ENCODE measurements at regions not wholly inside any gene's neighbourhood (a gene's known extent, or its start where the extent isn't known, plus 50 kb on each side); places are given as distances from the start of the nearest gene placed in this dataset.

- WGBS, 2 donors (ENCODE audit: low coverage in 1 of 2): 79 to 90% methylated on average over 5 to 7 of the region's 9 CpGs
These were observed 59.7 kb downstream of the TTC32 start for GRCh38 chr2:19841918-19842693.

GRCh38 chr2:19839438-19839837 lies 62.3 kb downstream of the TTC32 start:
- Histone ChIP-seq H3K4me3 (no peak overlapping the region), H3K27me3 (no peaks in the 10 kb centered on the region), H3K9me3 (no peaks in the 10 kb centered on the region), H3K4me1 (peaks cover 2 to 15% (median 3%) of the 10 kb centered on the region in 3 donors), H3K36me3 (no peaks in the 10 kb centered on the region), H3K27ac (no peak overlapping the region)
- WGBS, 2 donors (ENCODE audit: low coverage in 1 of 2): 89 to 95% methylated on average over 8 of the region's 8 CpGs
- no peak for ATAC-seq
- TF ChIP-seq CTCF (IDR thresholded peaks at IDR 0.05): no peak
- TF ChIP-seq POLR2AphosphoS5 (IDR thresholded peaks at IDR 0.05): no peak
- no peak for TF ChIP-seq EP300 (IDR thresholded peaks at IDR 0.05)
- TF ChIP-seq POLR2A (IDR thresholded peaks at IDR 0.05): no peak

More at GRCh38 chr2:19841918-19842693, 59.7 kb downstream of the TTC32 start:
- Histone ChIP-seq H3K4me1 (no peaks in the 10 kb centered on the region), H3K4me3 (no peak overlapping the region), H3K27ac (no peak overlapping the region), H3K27me3 (no peaks in the 10 kb centered on the region), H3K36me3 (no peaks in the 10 kb centered on the region), H3K9me3 (no peaks in the 10 kb centered on the region)
- TF ChIP-seq POLR2AphosphoS5 (IDR thresholded peaks at IDR 0.05): no peak
- no peak for TF ChIP-seq EP300 (IDR thresholded peaks at IDR 0.05)
- no peak for TF ChIP-seq POLR2A (IDR thresholded peaks at IDR 0.05)
- no peak for TF ChIP-seq CTCF (IDR thresholded peaks at IDR 0.05)
- no peak for ATAC-seq

GRCh38 chr2:19838616-19839015 lies 63.2 kb downstream of the TTC32 start:
- H3K4me1 ChIP-seq: peaks cover 2 to 15% (median 3%) of the 10 kb centered on the region in 3 donors
- no peaks in the 10 kb centered on the region for H3K9me3 ChIP-seq
- WGBS, 2 donors (ENCODE audit: low coverage in 1 of 2): 83% methylated on average over 1 of the region's 1 CpG; no CpG with 5 or more reads in 1 of the 2 donors
- H3K27me3 ChIP-seq: no peaks in the 10 kb centered on the region
- no peak for TF ChIP-seq POLR2AphosphoS5 (IDR thresholded peaks at IDR 0.05)
- TF ChIP-seq CTCF (IDR thresholded peaks at IDR 0.05): no peak
- TF ChIP-seq POLR2A (IDR thresholded peaks at IDR 0.05): no peak
- no peak for TF ChIP-seq EP300 (IDR thresholded peaks at IDR 0.05)
- ATAC-seq: no peak
- H3K36me3 ChIP-seq: no peaks in the 10 kb centered on the region
- H3K4me3 ChIP-seq: no peak overlapping the region
- no peak overlapping the region for H3K27ac ChIP-seq

GRCh38 chr2:19837235-19837766 lies 64.5 kb downstream of the TTC32 start:
- WGBS, 2 donors (ENCODE audit: low coverage in 1 of 2): 59 to 62% methylated on average over 4 of the region's 4 CpGs
- H3K4me3 ChIP-seq: no peak overlapping the region
- H3K27ac ChIP-seq: no peak overlapping the region
- TF ChIP-seq EP300 (IDR thresholded peaks at IDR 0.05) (no peak), POLR2A (IDR thresholded peaks at IDR 0.05) (no peak), CTCF (IDR thresholded peaks at IDR 0.05) (no peak), POLR2AphosphoS5 (IDR thresholded peaks at IDR 0.05) (no peak)
- no peaks in the 10 kb centered on the region for H3K27me3 ChIP-seq
- H3K9me3 ChIP-seq: no peaks in the 10 kb centered on the region
- ATAC-seq: no peak
- no peaks in the 10 kb centered on the region for H3K36me3 ChIP-seq
- peaks cover 2 to 15% (median 3%) of the 10 kb centered on the region in 3 donors for H3K4me1 ChIP-seq
